OCI-LY7 (cell line): ENCODE measurements at regions not wholly inside any gene's neighbourhood (a gene's known extent, or its start where the extent isn't known, plus 50 kb on each side); places are given as distances from the start of the nearest gene placed in this dataset.
"Not testable (repeated sequence)": the region's sequence is repeated elsewhere in the genome, so short reads cannot be mapped to it uniquely, and the experiment has no call there.

ENCODE experiments used
- BruUV-seq: library from RNA; stranded (reverse); fragments of 400-500 nt; replicated peaks from 2 replicates; lab custom pipeline; 2021; lab: Mats Ljungman, UMichigan
- CTCF ChIA-PET: fragments of 300-600 bp; sonication (Branson Sonifier 250); formaldehyde crosslinking; loops from one replicate; lab custom pipeline; 2022; ENCODE audit warnings: antibody characterized with exemption; ENCODE audit not compliant: unreplicated experiment; lab: Charles Lee
- POLR2A ChIA-PET: fragments of 300-600 bp; sonication (Branson Sonifier 250); formaldehyde crosslinking; loops from one replicate; lab custom pipeline; 2022; ENCODE audit warnings: antibody characterized with exemption; lab: Charles Lee
- DNase-seq: peaks from one replicate; pipeline ENCODE4 v3.0.0-alpha.2; 2015; ENCODE audit warnings: low spot score
- H2AFZ ChIP-seq: fragments of 200-600 bp; sonication (generic), shearing (Covaris generic); 2 replicates; pipeline ENCODE4 v1.6.1; 2014; ENCODE audit warnings: mild to moderate bottlenecking, antibody characterized with exemption, low read length, moderate library complexity
- H3K27ac ChIP-seq: fragments of 200-600 bp; sonication (generic); 2 replicates; pipeline ENCODE4 v1.5.1; 2014; ENCODE audit warnings: mixed run types, low read depth, mild to moderate bottlenecking, moderate library complexity, low read length, inconsistent platforms; ENCODE audit not compliant: poor library complexity, severe bottlenecking
- H3K36me3 ChIP-seq: fragments of 200-600 bp; sonication (generic); 2 replicates; pipeline ENCODE4 v1.6.1; 2014; ENCODE audit warnings: mild to moderate bottlenecking, antibody characterized with exemption, low read length, moderate library complexity, mixed read lengths; ENCODE audit not compliant: insufficient read depth
- H3K4me1 ChIP-seq: fragments of 200-600 bp; sonication (generic); 2 replicates; pipeline ENCODE4 v1.5.1; 2014; ENCODE audit warnings: mild to moderate bottlenecking, low read length; ENCODE audit not compliant: insufficient read depth, poor library complexity, severe bottlenecking
- H3K4me2 ChIP-seq: fragments of 200-600 bp; sonication (generic); 2 replicates; pipeline ENCODE4 v1.6.1; 2014; ENCODE audit warnings: mild to moderate bottlenecking, low read length
- H3K4me3 ChIP-seq: fragments of 200-600 bp; sonication (generic); 2 replicates; pipeline ENCODE4 v1.5.1; 2014; ENCODE audit warnings: mild to moderate bottlenecking, low read depth, low read length; ENCODE audit not compliant: poor library complexity, severe bottlenecking
- H3K79me2 ChIP-seq: fragments of 200-600 bp; sonication (generic); 2 replicates; pipeline ENCODE4 v1.6.1; 2016; ENCODE audit warnings: low read depth, mild to moderate bottlenecking, low read length, moderate library complexity, mixed read lengths; ENCODE audit not compliant: insufficient read depth
- H3K9me2 ChIP-seq: fragments of 200-600 bp; sonication (generic); 2 replicates; pipeline ENCODE4 v1.6.1; 2016; ENCODE audit warnings: mild to moderate bottlenecking, low read length, mixed read lengths; ENCODE audit not compliant: insufficient read depth
- H3K9me3 ChIP-seq: fragments of 200-600 bp; sonication (generic); 2 replicates; pipeline ENCODE4 v1.6.1; 2014; ENCODE audit warnings: mild to moderate bottlenecking, mixed run types, low read length, mixed read lengths
- H4K20me1 ChIP-seq: fragments of 200-600 bp; sonication (generic); 2 replicates; pipeline ENCODE4 v1.6.1; 2014; ENCODE audit warnings: mild to moderate bottlenecking, antibody characterized with exemption, low read length, moderate library complexity, mixed read lengths; ENCODE audit not compliant: insufficient read depth
- EZH2phosphoT487 ChIP-seq: fragments of 200-600 bp; sonication (generic); IDR thresholded peaks from 2 replicates; pipeline ENCODE4 v1.6.1; 2018; ENCODE audit warnings: low read depth, borderline replicate concordance, mild to moderate bottlenecking, mixed run types, antibody characterized with exemption, low read length, moderate library complexity, mixed read lengths
- intact Hi-C: fragments of 100-400 bp; cut with micrococcal nuclease; formaldehyde crosslinking; loops from one replicate; pipeline ENCODE4 v1.10.0; 2022; ENCODE audit not compliant: unreplicated experiment
- TF ChIP-seq, protein P1 (sequence below): fragments of 200-600 bp; sonication (generic); conservative IDR thresholded peaks from 2 replicates; pipeline ENCODE4 v1.5.1; 2014; ENCODE audit warnings: mild to moderate bottlenecking, antibody characterized with exemption, low read length, moderate library complexity, mixed read lengths

DNA sequence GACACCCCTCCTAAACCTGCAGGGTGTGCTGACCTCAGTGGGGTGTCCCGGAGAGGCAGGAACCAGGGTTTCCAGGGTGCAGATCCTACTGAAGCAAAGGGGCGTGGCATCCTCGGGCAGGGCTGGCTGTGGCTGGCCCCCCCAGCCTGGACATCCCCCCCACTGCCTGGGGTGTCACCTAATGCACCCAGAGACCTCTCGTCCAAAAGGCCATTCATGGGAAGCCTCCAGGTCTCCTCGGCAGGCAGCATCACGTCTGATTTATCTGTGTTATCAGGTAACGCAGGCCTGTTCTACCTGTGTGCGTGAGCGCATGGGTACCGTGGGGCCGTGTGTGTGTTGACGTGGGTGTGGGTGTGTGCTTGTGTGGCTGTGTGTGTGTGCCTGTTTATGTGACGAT, 210.0 kb downstream of the SHOX start:
- TF ChIP-seq EZH2phosphoT487 = no peak
- TF ChIP-seq, protein P1, sequence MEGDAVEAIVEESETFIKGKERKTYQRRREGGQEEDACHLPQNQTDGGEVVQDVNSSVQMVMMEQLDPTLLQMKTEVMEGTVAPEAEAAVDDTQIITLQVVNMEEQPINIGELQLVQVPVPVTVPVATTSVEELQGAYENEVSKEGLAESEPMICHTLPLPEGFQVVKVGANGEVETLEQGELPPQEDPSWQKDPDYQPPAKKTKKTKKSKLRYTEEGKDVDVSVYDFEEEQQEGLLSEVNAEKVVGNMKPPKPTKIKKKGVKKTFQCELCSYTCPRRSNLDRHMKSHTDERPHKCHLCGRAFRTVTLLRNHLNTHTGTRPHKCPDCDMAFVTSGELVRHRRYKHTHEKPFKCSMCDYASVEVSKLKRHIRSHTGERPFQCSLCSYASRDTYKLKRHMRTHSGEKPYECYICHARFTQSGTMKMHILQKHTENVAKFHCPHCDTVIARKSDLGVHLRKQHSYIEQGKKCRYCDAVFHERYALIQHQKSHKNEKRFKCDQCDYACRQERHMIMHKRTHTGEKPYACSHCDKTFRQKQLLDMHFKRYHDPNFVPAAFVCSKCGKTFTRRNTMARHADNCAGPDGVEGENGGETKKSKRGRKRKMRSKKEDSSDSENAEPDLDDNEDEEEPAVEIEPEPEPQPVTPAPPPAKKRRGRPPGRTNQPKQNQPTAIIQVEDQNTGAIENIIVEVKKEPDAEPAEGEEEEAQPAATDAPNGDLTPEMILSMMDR = no peak
- Histone ChIP-seq H3K4me3 (no peak overlapping the region), H3K36me3 (no peaks in the 10 kb centered on the region), H3K4me2 (no peak overlapping the region), H3K27ac (no peak overlapping the region), H3K79me2 (no peaks in the 10 kb centered on the region), H3K9me3 (peaks cover 9% of the 10 kb centered on the region; the same call in 1 of the 2 replicates), H4K20me1 (no peaks in the 10 kb centered on the region), H2AFZ (no peak overlapping the region), H3K9me2 (no peaks in the 10 kb centered on the region), H3K4me1 (no peaks in the 10 kb centered on the region)
- CTCF ChIA-PET = no interaction called here
- POLR2A ChIA-PET = no interaction called here
- intact Hi-C loops = no loop called here
- BruUV-seq = no TSS peak
- DNase-seq = no peak

GRCh38 chrX:838666-839065, 208.1 kb downstream of the SHOX start:
- CTCF ChIA-PET, POLR2A ChIA-PET: not testable (repeated sequence)

GRCh38 chrX:835857-836256, 205.3 kb downstream of the SHOX start:
- POLR2A ChIA-PET, intact Hi-C loops: not testable (repeated sequence)

More at GRCh38 chrX:838666-839065, 208.1 kb downstream of the SHOX start:
- H3K4me1 ChIP-seq, H3K9me2 ChIP-seq, H3K4me3 ChIP-seq, H3K79me2 ChIP-seq, H3K27ac ChIP-seq, H3K4me2 ChIP-seq, H2AFZ ChIP-seq, H3K36me3 ChIP-seq, intact Hi-C loops, DNase-seq, BruUV-seq, H3K9me3 ChIP-seq, H4K20me1 ChIP-seq: not testable (repeated sequence)

DNA sequence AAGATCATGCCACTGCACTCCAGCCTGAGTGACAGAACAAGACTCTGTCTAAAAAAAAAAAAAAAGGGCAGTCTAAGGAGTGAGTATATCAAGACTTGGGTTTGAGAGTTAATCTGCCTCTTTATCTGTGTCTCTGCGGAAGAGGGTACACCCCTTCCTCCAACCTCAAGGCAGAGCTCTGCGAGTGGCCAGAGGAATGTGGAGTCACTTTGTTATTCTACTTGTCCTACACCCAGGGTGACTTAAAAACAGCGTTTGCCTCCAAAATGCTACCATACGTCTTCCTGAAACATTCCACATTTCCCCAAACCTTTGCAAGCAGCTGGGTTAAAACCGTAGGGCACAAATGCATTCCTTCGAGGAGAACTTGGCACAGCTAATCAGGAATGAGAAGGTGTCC, 199.9 kb downstream of the SHOX start:
- no TSS peak for BruUV-seq
- POLR2A ChIA-PET = no interaction called here
- H3K4me2 ChIP-seq = no peak overlapping the region
- H3K9me2 ChIP-seq = no peaks in the 10 kb centered on the region
- H2AFZ ChIP-seq = no peak overlapping the region
- no peaks in the 10 kb centered on the region for H3K4me1 ChIP-seq
- peaks cover 4% of the 10 kb centered on the region for H3K9me3 ChIP-seq
- TF ChIP-seq, protein P1 = no peak
- no peak for TF ChIP-seq EZH2phosphoT487
- H3K36me3 ChIP-seq = no peaks in the 10 kb centered on the region
- CTCF ChIA-PET = no interaction called here
- no peaks in the 10 kb centered on the region for H4K20me1 ChIP-seq
- no peak overlapping the region for H3K27ac ChIP-seq
- H3K4me3 ChIP-seq = no peak overlapping the region
- DNase-seq = no peak
- H3K79me2 ChIP-seq = no peaks in the 10 kb centered on the region
- intact Hi-C loops = no loop called here

More at GRCh38 chrX:835857-836256, 205.3 kb downstream of the SHOX start:
- CTCF ChIA-PET, DNase-seq, H4K20me1 ChIP-seq, H3K9me3 ChIP-seq, H2AFZ ChIP-seq, H3K9me2 ChIP-seq, H3K36me3 ChIP-seq, H3K79me2 ChIP-seq, BruUV-seq, H3K4me2 ChIP-seq, H3K4me1 ChIP-seq, H3K4me3 ChIP-seq, H3K27ac ChIP-seq: not testable (repeated sequence)
